GM21723 (cell line): ENCODE measurements at regions not wholly inside any gene's neighbourhood (a gene's known extent, or its start where the extent isn't known, plus 50 kb on each side); places are given as distances from the start of the nearest gene placed in this dataset.

ENCODE experiments used
- ATAC-seq: cut with Tn5 transposase; IDR thresholded peaks from one replicate; pipeline ENCODE4 v1.9.1; 2021; ENCODE audit warnings: mild to moderate bottlenecking, moderate library complexity; ENCODE audit not compliant: unreplicated experiment

DNA sequence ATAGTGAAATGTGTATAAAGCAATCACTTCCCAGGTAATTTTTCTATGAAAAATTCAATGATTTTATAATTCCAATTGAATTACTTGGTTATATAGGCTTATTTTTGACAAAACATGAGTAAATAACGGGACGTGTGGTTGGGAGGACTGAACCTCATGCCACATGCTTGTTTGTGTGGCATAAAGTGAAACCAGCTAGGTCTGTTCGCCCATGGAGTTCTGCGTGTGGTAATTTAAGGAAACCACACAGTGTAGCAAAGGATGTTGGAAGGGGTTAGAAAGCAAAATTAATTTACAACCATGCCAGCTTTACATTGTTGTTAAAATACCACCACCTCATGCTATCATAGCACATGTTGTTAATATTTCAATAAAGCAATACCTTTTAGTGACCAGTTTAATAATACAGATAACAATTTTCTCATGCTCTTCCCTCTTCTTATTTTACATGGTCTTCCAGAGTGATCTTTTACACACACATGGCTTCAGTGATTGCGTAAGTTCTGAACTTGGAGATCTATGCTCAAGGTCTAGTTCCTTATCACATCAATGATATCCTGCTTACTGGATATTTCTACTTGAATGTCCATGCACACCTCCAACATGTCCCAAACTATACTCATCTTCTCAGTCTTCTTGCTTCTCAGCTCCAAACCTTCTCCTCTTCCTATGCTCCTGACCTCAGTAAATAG lies 156.4 kb upstream of the ITGA4 start:
- ATAC-seq, result no peak

DNA sequence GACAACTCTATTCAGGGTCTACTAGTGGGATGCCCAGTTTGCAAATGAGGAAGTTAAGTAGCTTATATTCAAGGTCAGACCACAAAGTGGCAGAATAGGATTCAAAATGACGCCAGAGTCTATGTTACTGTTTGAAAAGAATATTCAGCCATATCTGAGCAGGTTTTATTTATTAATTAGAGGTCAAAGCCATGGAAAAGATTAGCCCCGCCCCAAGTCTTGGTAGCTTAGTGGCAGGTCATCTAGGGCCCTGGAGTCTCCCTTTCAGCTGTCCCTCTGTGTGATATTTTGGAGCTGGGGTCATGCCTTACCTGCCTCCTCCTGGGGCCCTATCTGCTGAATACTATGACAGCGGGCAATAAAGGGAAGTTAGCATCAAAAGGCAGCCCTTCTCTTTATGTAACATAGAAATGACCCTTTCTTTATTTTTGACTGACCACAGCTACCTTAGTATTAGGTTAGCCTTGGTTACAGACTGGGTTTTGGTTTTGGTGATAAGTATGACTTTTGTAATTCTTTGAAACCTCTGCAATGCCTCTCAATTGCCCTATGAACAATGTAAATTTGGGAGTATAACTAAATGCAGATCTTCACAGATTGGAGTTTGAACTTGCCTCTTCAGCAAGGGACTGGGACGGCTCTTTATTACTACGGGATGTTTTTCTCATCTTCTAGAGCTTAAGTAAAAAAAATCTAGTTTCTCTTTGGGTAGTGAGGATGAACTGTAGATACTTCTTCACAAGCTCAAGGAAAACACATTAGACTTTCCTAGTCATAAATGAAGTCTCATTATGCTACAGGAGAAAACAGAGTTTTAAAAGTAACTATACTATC lies 153.0 kb upstream of the ITGA4 start:
- ATAC-seq, result peak; percentile 36

DNA sequence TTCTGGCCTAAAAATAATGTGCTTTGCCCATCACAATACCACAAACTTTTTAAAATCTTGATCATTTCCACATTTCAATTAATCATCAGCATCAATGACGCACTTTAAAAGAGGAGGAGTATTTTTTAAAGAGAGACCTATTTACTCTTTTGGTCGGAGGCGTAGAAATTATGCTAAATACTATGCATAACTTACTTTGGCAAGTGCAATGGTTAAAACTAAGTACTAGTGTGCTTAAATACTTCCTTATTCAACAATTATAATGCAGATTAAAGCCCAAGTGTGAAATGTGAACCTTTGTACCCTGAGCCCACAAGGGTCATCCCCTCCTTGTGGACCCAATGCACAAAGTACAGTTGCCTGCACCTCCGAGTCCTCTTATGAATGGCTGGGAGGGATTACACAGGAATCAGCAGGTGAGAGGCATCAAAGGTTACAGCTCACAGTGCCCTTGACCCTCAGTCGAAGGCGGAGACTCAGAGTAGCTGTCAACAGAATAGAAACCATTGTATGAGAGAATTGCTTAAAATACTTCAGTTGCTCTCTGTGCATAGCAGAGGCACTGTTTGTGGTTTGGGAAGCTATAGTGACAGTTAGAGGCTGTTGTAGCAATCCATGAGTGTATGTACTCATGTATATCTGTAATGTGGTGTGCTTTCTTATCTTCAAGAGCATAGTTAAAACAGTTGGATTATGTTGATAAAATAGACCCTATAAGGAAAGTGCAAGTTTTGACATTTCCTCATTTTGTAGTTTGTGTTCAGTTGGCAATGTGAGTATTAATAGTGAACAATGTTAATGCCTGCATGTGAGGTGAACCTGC lies 151.7 kb upstream of the ITGA4 start:
- peak; percentile 86 for ATAC-seq

DNA sequence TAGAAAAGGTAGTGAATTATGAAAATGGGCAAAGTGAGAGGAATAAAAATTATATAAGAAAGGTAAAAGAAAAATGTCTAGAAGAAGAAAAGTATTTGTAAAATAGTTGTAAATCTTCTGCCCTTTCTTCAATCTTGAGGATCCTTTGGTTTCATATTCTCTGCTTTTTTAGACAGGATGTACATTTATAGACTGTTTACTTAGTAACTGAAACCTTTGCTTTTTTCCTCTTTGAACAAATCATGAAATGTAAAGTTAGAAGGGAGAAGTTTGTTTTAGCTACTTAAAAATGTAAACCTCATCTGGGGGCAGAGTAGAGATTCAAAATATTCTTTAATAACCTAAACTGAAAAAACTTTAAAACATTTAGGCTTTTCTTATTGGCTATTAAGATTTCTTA lies 150.4 kb upstream of the ITGA4 start:
- ATAC-seq, result peak; percentile 30

DNA sequence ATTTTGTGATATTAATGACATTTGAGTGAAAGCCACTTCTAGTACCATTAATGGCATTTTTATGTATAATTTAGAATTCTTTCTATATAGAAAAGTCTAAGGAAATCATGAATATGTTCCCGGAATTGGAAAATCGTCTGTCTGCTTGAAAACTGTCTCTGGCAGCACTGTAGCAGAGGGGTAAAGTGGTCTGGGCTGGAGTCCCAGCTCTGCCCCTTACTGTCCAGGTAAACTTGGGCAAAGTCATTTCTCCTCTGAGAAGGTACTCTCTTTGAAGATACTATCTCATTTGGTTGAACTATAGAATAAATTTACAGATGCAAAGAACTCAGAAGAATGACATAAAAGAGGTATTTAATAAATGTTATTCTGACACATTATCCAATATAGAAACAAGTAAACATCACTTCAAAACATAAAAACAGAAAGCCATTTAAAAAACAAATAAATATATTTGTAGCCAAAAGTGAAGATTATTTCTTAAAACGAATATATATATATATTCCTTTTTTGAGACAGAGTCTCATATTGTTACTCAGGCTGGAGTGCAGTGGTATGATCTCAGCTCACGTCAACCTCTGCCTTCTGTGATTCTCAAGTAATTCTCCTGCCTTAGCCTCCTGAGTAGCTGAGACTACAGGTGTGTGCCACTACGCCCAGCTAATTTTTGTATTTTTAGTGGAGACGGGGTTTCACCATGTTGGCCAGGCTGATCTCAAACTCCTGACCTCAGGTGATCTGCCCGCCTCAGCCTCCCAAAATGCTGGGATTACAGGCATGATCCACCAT lies 149.8 kb upstream of the ITGA4 start:
- ATAC-seq, result no peak

DNA sequence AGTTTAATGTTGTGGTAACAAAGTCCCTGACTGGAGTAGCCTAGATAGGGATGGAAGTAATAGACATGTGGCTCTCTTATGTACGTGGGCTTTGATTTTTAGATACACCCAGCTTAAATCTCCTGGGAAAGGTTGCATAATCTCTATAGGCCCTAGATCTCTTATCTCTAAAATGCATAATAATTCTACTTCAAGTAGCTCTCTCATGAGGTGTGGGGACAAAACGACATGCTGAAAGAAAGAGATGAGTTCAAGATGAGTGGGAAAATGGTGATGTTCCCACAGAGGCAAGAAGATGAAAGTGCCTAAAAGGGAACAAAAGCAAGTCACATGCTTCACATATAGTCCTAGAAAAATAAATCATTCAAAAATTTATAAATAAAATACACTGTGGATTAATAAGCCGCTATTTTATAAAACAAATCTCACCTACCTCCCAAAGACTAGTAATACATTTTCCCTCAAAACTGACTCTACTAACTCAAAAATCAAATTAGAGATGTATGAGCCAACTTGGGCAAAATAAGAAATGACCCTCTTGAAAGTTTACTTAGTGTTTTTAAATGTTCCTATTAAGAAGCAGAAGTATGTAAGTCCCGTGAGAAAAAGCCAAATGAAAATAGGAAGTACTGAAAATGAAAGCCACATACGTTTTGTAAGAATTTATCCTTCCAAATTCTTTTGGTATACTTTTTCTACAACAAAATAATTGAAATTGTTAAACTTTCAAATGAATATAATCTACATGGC lies 148.2 kb upstream of the ITGA4 start:
- ATAC-seq, result no peak

DNA sequence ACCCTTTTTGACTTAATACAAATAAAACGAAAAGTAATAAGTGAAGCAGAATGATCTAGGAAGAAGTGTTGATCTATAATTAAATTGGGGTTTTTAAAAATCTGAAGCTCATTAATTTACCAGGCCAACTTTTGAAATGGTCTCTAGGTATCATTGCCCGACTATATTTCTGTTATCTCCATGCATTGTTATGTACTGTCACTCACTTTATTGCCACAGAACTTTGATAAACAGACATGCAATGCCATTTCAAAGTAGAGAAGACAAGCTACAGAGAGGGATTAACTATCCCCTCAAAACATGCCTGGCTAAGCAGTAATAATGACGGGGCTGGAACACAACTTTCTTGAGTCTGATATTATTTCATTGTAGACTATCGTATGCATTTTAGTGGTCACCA lies 147.6 kb upstream of the ITGA4 start:
- ATAC-seq, result no peak

DNA sequence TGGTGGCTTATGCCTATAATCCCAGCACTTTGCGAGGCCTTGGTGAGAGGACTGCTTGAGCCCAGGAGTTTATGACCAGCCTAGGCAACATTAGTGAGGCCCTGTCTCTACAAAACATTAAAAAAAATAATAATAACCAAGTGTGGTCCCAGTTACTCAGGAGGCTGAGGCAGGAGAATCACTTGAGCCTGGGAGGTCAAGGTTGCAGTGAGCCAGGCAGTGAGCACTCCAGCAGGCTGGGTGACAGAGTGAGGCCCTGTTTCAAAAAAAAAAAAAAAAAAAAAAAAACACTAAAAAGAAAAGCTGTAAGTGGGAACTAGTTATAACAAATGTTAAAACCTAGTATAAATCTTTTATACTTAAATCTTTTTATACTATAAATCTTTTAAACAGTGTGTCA lies 146.2 kb upstream of the ITGA4 start:
- ATAC-seq, result no peak

DNA sequence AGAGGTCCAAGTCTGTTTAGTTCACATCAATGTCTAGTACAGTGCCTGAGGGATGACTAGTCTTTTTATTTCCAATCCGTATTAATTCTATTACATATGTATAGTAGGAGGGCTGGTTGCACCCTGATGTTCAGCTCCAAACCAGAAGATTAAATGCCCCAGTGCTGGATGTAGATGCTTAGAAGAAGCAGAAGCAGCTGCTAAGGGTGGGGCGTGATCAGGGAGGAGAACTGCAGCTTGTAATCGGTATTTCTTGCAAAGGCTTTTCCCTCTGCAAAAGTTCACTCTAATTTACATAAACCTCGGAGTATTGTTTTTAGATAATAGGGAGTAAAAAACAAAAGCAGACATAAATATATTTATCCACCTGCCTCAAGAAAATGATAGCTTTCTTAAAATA lies 145.3 kb upstream of the ITGA4 start:
- ATAC-seq, result peak; percentile 22

DNA sequence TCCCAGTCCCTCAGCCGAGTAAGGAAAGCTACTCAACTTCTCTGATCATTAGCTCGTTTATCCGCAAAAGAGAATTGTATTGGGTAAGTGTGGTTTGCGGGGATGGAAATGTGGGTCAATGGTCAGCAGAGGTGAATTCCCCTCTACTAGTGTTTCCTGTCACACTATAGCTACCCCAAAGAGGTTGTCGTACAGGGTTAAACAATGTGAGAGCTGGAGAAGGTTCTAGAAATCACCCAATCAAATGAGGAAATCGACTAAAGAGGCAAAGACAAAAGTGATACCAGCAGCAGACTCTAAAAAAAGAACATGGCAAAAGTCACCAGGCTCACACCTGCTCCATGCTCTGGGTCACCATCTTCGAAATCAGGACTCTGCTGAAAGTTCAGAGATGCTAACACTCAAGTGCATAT lies 144.7 kb upstream of the ITGA4 start:
- ATAC-seq, result peak; percentile 83

DNA sequence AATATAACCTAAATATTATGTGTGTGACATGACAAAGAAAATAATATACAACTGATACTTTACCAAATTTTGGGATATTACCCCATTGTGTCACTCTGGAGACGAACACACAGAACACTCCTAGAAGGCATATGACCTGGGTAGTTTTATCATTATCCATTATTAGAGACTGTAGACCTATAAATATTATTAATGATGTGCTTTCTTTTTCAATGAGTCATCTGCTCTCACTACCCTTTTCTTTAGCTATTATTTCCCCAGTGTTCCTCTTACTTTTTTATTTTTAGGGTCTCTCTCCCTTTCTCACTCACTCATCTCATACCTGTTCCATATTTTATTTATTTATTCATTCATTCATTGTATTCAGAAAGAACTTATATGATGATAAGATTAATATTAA lies 143.3 kb upstream of the ITGA4 start:
- ATAC-seq, result peak; percentile 22

DNA sequence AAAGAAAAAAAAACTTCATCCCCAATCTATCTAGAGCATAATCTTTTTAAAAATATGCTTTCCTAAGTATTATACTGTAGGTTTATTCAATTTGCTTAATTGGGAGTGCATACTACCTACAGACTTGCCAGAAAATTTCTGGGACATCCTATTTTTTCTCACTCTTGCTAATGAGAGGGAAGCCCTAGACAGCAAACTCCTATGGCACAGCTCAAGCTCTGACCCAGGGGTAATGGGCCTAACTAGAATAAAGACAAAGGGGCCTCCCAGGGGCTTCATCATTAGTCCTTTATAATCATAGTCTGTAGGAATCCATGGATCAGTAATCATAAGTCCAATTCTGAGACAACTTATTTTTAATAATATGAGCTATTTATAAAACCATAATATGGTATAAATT lies 142.6 kb upstream of the ITGA4 start:
- ATAC-seq, result no peak

DNA sequence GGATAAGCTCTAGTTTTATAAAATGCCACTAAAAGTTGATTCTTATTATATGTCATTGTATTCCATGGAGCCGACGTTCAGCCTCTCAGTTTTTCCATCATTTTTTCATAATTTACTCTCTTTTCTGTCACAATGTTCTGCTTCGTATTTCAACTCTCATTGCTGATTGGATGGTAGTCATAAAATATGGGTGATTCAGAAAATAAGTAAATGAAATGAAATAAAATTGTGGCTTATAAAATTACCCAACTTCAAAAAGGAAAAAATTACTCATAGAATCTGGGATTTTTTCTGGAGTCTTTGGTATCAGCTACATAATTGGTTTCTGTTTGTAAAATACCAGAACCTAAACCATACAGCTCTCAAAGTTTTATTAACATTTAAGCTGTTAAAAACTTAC lies 139.7 kb upstream of the ITGA4 start:
- ATAC-seq, result no peak

DNA sequence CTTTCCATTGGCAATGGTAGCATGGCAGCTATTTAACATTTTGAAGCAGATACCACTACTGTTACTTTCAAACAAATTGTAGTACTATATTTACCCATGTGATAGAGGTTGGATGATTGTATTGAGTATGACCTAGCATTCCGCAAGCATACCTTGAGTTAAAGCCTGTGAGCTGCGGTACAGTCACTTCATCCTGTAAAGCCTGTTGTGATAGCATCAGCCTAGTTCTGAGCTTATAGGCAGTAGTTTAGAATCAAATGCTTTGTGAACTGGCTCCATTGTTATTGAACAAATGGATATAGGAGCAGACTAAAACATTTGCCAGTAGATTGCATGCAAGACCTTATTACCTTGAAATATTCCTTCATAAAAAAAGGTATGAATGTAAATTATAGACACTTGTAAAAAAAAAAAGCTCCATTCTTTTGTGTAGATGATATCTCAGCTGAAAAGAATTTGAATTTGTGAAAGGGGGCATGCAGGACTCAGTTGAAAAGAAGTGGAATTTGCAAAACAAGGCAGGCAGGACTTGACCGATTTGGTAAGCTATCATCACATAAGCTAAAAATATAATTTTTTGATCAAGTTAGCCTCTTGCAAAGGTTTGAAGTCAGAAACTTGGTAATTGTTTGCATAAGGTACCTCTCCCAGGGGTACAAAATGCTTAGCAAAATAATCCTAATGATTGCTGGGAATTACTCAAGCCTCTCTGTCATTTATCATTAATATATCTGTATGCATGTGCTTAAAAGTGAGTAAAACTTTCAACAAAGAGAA lies 138.5 kb upstream of the ITGA4 start:
- ATAC-seq, result no peak

DNA sequence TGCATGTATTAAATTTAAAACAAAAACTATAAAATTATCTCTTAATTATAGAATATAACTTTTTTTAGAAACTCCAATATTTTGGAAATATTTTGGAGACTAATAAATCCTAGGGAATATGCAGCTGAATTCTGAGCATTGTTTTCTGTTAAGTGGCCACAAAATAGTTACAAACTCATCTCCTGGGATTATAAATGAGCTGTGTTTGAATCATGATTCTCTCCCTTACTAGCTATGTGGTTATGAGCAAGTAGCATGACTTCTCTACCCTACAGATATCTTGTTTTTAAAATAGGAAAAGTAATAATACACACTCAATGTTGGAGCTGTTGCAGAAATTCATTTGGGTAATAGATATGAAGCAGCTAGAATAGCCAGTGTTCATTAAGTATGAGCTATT lies 137.9 kb upstream of the ITGA4 start:
- no peak for ATAC-seq

DNA sequence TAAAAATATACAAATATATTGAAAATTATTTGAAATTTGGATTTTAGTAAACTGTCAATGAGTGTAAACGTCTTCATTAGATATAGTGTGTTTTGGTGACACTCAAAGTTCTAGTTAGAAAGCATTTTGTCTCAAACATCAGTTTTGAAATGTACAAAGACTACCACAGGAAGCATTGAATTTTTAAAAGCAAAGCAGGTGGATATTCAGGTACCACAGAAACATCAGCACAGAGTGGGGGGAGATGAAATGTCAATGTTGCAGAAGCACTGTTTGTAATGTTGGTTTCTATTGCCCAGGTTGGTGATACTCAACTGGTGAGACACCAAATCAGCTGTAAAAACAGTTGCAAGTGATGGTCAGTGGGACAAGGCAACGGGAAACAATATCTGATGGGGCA lies 136.5 kb upstream of the ITGA4 start:
- ATAC-seq, result no peak

DNA sequence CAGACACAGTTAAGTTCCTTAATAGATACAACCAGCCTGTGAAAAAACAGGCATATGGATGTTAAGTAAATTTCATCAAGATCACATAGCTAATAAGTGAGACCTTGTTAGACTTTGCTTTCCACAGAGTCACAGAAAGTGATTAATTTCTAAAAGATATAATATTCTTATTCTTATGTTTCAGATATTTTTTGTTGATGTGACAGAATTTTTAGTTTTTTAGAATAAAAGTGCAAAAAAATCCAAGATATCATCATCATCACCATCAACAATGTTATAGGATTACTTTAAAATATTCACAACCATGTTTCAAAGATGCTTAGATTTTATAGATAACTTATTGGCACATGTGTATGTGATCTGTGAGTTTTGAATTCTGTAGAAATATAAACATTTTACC lies 132.3 kb upstream of the ITGA4 start:
- no peak for ATAC-seq

DNA sequence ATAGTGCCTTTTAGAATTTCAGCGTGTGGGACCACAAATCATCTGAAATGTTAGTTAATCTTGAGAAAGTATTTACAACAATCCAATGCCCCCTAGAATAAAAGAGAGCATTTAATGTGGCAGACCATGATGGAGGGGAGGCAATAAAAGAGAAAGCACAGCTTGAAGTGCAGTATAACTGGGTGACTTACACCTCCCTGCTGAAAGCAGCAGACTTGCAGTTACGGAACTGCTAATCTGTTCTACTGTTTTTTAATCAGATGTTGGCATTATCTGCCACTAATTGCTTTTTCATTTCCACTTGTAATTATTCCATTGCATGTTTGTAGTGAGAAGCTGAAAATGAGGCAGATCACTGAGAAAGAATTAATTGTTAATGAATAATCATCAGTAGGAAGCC lies 130.5 kb upstream of the ITGA4 start:
- no peak for ATAC-seq

DNA sequence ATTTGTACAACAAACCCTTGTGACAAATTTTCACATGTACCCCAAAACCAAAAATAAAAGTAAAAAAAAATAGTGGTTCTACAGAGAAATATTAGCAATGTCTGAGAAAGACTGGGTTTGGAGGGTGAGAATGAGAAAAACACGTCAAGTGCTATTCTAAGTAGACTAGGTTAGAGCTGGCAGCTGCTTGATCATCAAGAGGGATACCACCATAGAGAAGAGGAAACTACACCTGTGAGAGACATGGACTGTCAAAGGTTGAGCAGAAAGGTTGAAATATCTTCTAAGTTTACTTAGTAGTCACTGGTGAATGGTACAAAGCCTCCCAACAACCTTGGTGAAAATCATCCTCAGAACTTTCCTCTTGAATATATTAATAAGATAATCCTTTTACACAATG lies 126.9 kb upstream of the ITGA4 start:
- ATAC-seq, result no peak
